ENCODE measurements at regions not wholly inside any gene's neighbourhood (a gene's known extent, or its start where the extent isn't known, plus 50 kb on each side); places are given as distances from the start of the nearest gene placed in this dataset.

- DNase-seq: no peak
These were observed 70.6 kb upstream of the ARHGAP5 start for GRCh38 chr14:32006263-32007110.

- DNase-seq: no peak
These were observed 69.2 kb upstream of the ARHGAP5 start for GRCh38 chr14:32007755-32008362.

GRCh38 chr14:32008602-32009193 is 68.4 kb upstream of the ARHGAP5 start:
- DNase-seq: no peak

- no peak for DNase-seq
These were observed 67.7 kb upstream of the ARHGAP5 start for GRCh38 chr14:32009221-32009975.

GRCh38 chr14:32009976-32010581 is 67.0 kb upstream of the ARHGAP5 start:
- no peak for DNase-seq

- DNase-seq: no peak
These were observed 66.4 kb upstream of the ARHGAP5 start for GRCh38 chr14:32010604-32011125.

- DNase-seq: no peak
These were observed 65.9 kb upstream of the ARHGAP5 start for GRCh38 chr14:32011225-32011624.

GRCh38 chr14:32012062-32012461 is 65.0 kb upstream of the ARHGAP5 start:
- DNase-seq: no peak

- no peak for DNase-seq
These were observed 64.5 kb upstream of the ARHGAP5 start for GRCh38 chr14:32012571-32012970.

GRCh38 chr14:32013083-32013482 is 64.0 kb upstream of the ARHGAP5 start:
- no peak for DNase-seq

GRCh38 chr14:32014057-32014456 is 63.0 kb upstream of the ARHGAP5 start:
- DNase-seq: no peak

GRCh38 chr14:32014498-32014897 is 62.6 kb upstream of the ARHGAP5 start:
- DNase-seq: no peak

GRCh38 chr14:32015166-32015565 is 61.9 kb upstream of the ARHGAP5 start:
- no peak for DNase-seq

GRCh38 chr14:32017587-32017986 is 59.5 kb upstream of the ARHGAP5 start:
- no peak for DNase-seq

- DNase-seq: no peak
These were observed 58.6 kb upstream of the ARHGAP5 start for GRCh38 chr14:32018391-32019092.

GRCh38 chr14:32019276-32019675 is 57.8 kb upstream of the ARHGAP5 start:
- no peak for DNase-seq

GRCh38 chr14:32020882-32021281 is 56.2 kb upstream of the ARHGAP5 start:
- no peak for DNase-seq

GRCh38 chr14:32021341-32021740 is 55.8 kb upstream of the ARHGAP5 start:
- no peak for DNase-seq

- DNase-seq: no peak
These were observed 54.6 kb upstream of the ARHGAP5 start for GRCh38 chr14:32022525-32022924.

- DNase-seq: no peak
These were observed 54.1 kb upstream of the ARHGAP5 start for GRCh38 chr14:32022938-32023466.

- no peak for DNase-seq
These were observed 53.6 kb upstream of the ARHGAP5 start for GRCh38 chr14:32023540-32023939.

Measured in CD4-positive, alpha-beta T cell treated with Interleukin-15 for 1 hour (primary cell).